ENCODE measurements at regions not wholly inside any gene's neighbourhood (a gene's known extent, or its start where the extent isn't known, plus 50 kb on each side); places are given as distances from the start of the nearest gene placed in this dataset.

- DNase-seq (no peak), ATAC-seq (no peak)
- no peaks in the 10 kb centered on the region for H3K9me3 ChIP-seq
- no peaks in the 10 kb centered on the region for H3K4me1 ChIP-seq
- intact Hi-C loops (cut with DNase I), result no loop called here
- no peak overlapping the region for H3K4me3 ChIP-seq
- no peak overlapping the region for H3K27ac ChIP-seq
- no peaks in the 10 kb centered on the region for H3K27me3 ChIP-seq (ENCODE audit: insufficient read depth in 3 of 3, low read length in 2 of 3)
- H3K36me3 ChIP-seq (ENCODE audit: insufficient read depth in 1 of 2, low read depth in 1 of 2), result no peaks in the 10 kb centered on the region
- 71 to 84% (median 79%) methylated on average over 2 of the region's 2 CpGs for WGBS, 3 donors
- no peak for TF ChIP-seq CTCF (IDR thresholded peaks at IDR 0.05)
These were observed 74.9 kb upstream of the SETMAR start for GRCh38 chr3:4228295-4228694.

GRCh38 chr3:4231041-4231440 is 72.1 kb upstream of the SETMAR start:
- intact Hi-C loops (cut with DNase I), result no loop called here
- ATAC-seq (no peak), DNase-seq (no peak)
- no peak for TF ChIP-seq CTCF (IDR thresholded peaks at IDR 0.05)
- Histone ChIP-seq H3K27me3 (ENCODE audit: insufficient read depth in 3 of 3, low read length in 2 of 3) (no peaks in the 10 kb centered on the region), H3K9me3 (no peaks in the 10 kb centered on the region), H3K4me1 (no peaks in the 10 kb centered on the region), H3K4me3 (no peak overlapping the region), H3K27ac (no peak overlapping the region), H3K36me3 (ENCODE audit: insufficient read depth in 1 of 2, low read depth in 1 of 2) (no peaks in the 10 kb centered on the region)
- 40 to 61% (median 43%) methylated on average over 4 of the region's 4 CpGs for WGBS, 3 donors

GRCh38 chr3:4232798-4233197 is 70.4 kb upstream of the SETMAR start:
- Histone ChIP-seq H3K4me1 (no peaks in the 10 kb centered on the region), H3K27ac (no peak overlapping the region), H3K27me3 (ENCODE audit: insufficient read depth in 3 of 3, low read length in 2 of 3) (no peaks in the 10 kb centered on the region), H3K36me3 (ENCODE audit: insufficient read depth in 1 of 2, low read depth in 1 of 2) (no peaks in the 10 kb centered on the region), H3K4me3 (no peak overlapping the region), H3K9me3 (no peaks in the 10 kb centered on the region)
- no peak for TF ChIP-seq CTCF (IDR thresholded peaks at IDR 0.05)
- 46 to 54% (median 50%) methylated on average over 3 of the region's 3 CpGs for WGBS, 3 donors
- intact Hi-C loops (cut with DNase I), result no loop called here
- DNase-seq (no peak), ATAC-seq (no peak)

GRCh38 chr3:4233488-4233887 is 69.7 kb upstream of the SETMAR start:
- 57 to 67% (median 64%) methylated on average over 2 of the region's 2 CpGs for WGBS, 3 donors
- DNase-seq, result no peak
- intact Hi-C loops (cut with DNase I), result no loop called here
- H3K27ac ChIP-seq, result no peak overlapping the region
- no peaks in the 10 kb centered on the region for H3K4me1 ChIP-seq
- no peak for TF ChIP-seq CTCF (IDR thresholded peaks at IDR 0.05)
- H3K36me3 ChIP-seq (ENCODE audit: insufficient read depth in 1 of 2, low read depth in 1 of 2), result no peaks in the 10 kb centered on the region
- H3K27me3 ChIP-seq (ENCODE audit: insufficient read depth in 3 of 3, low read length in 2 of 3), result no peaks in the 10 kb centered on the region
- no peaks in the 10 kb centered on the region for H3K9me3 ChIP-seq
- no peak for ATAC-seq
- H3K4me3 ChIP-seq, result no peak overlapping the region

GRCh38 chr3:4234889-4235288 is 68.3 kb upstream of the SETMAR start:
- no peak for TF ChIP-seq CTCF (IDR thresholded peaks at IDR 0.05)
- Histone ChIP-seq H3K27ac (no peak overlapping the region), H3K4me3 (no peak overlapping the region), H3K4me1 (no peaks in the 10 kb centered on the region), H3K27me3 (ENCODE audit: insufficient read depth in 3 of 3, low read length in 2 of 3) (no peaks in the 10 kb centered on the region), H3K9me3 (no peaks in the 10 kb centered on the region), H3K36me3 (ENCODE audit: insufficient read depth in 1 of 2, low read depth in 1 of 2) (no peaks in the 10 kb centered on the region)
- intact Hi-C loops (cut with DNase I), result no loop called here
- whole genome bisulfite sequencing, 3 donors, result 35 to 57% (median 41%) methylated on average over 2 of the region's 2 CpGs
- no peak for ATAC-seq
- no peak for DNase-seq
